ENCODE measurements at regions not wholly inside any gene's neighbourhood (a gene's known extent, or its start where the extent isn't known, plus 50 kb on each side); places are given as distances from the start of the nearest gene placed in this dataset.

GRCh38 chrX:56382278-56382677 lies 150.1 kb downstream of the KLF8 start:
- Histone ChIP-seq H3K4me3 (no peak overlapping the region), H3K27ac (no peak overlapping the region), H3K9me3 (no peaks in the 10 kb centered on the region), H3K27me3 (no peaks in the 10 kb centered on the region), H3K4me1 (no peaks in the 10 kb centered on the region), H3K36me3 (no peaks in the 10 kb centered on the region)
- WGBS, 2 donors (ENCODE audit: low coverage in 1 of 2) = 15% methylated on average over 3 of the region's 3 CpGs; no CpG with 5 or more reads in 1 of the 2 donors
- no peak for ATAC-seq
- TF ChIP-seq CTCF (IDR thresholded peaks at IDR 0.05) (no peak), POLR2AphosphoS5 (IDR thresholded peaks at IDR 0.05) (no peak), POLR2A (IDR thresholded peaks at IDR 0.05) (no peak), EP300 (IDR thresholded peaks at IDR 0.05) (no peak)

DNA sequence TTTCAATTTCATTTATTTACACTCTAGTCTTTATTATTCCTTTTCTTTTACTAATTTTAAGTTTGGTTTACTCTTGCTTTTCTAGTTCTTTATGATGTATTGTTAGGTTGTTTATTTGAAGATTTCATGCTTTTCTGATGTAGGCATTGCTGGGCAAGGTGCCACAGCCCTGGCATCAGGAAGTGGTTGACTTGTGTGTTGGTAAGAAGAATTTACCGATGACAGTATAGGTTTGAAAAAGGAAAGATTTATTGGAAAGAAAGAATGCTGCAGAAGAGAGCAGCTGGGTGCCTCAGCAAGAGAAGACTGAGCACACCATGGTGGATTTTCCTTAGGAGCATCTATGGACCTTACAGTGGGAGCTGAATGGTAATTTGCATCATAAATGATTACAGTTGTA lies 153.2 kb downstream of the KLF8 start:
- no peak for TF ChIP-seq POLR2A (IDR thresholded peaks at IDR 0.05)
- no peak for TF ChIP-seq POLR2AphosphoS5 (IDR thresholded peaks at IDR 0.05)
- TF ChIP-seq EP300 (IDR thresholded peaks at IDR 0.05) = no peak
- TF ChIP-seq CTCF (IDR thresholded peaks at IDR 0.05) = no peak

GRCh38 chrX:56385960-56386359 lies 153.8 kb downstream of the KLF8 start:
- 80% methylated on average over 1 of the region's 1 CpG; no CpG with 5 or more reads in 1 of the 2 donors for WGBS, 2 donors (ENCODE audit: low coverage in 1 of 2)
- ATAC-seq = no peak
- Histone ChIP-seq H3K36me3 (no peaks in the 10 kb centered on the region), H3K27ac (no peak overlapping the region), H3K9me3 (no peaks in the 10 kb centered on the region), H3K27me3 (no peaks in the 10 kb centered on the region), H3K4me3 (no peak overlapping the region), H3K4me1 (no peaks in the 10 kb centered on the region)
- no peak for TF ChIP-seq CTCF (IDR thresholded peaks at IDR 0.05)
- TF ChIP-seq POLR2AphosphoS5 (IDR thresholded peaks at IDR 0.05) = no peak
- no peak for TF ChIP-seq EP300 (IDR thresholded peaks at IDR 0.05)
- TF ChIP-seq POLR2A (IDR thresholded peaks at IDR 0.05) = no peak

More for the DNA sequence above, 153.2 kb downstream of the KLF8 start:
- Histone ChIP-seq H3K36me3 (no peaks in the 10 kb centered on the region), H3K4me3 (no peak overlapping the region), H3K27me3 (no peaks in the 10 kb centered on the region), H3K27ac (no peak overlapping the region), H3K4me1 (no peaks in the 10 kb centered on the region), H3K9me3 (no peaks in the 10 kb centered on the region)
- ATAC-seq = no peak
- WGBS, 2 donors (ENCODE audit: low coverage in 1 of 2) = no CpG with 5 or more reads among the region's 1 CpG

DNA sequence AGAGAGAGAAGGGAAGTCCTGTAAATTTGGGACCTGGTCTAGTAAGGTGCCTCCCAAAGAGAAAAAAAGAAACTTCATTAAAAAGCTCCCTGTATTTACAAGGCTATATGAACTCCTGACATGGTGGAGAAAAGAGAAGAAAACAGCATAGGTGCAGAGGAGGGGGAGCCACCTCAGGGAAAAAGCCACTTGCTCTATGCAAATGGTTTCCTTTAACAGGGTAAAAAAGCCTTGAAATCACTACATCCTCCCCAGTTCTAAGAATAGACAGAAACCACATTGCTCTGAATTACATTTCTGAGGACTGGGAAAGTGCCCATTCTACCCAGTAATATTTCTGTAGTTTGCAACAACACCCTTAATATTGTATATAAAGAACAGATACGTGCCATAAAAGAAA lies 165.5 kb downstream of the KLF8 start:
- Histone ChIP-seq H3K4me1 (no peaks in the 10 kb centered on the region), H3K9me3 (no peaks in the 10 kb centered on the region), H3K27me3 (no peaks in the 10 kb centered on the region), H3K27ac (no peak overlapping the region), H3K4me3 (no peak overlapping the region), H3K36me3 (no peaks in the 10 kb centered on the region)
- no peak for ATAC-seq
- WGBS, 2 donors (ENCODE audit: low coverage in 1 of 2) = 75 to 90% methylated on average over 1 of the region's 1 CpG
- no peak for TF ChIP-seq POLR2AphosphoS5 (IDR thresholded peaks at IDR 0.05)
- TF ChIP-seq POLR2A (IDR thresholded peaks at IDR 0.05) = no peak

GRCh38 chrX:56402207-56402606 lies 161.2 kb upstream of the UBQLN2 start:
- TF ChIP-seq CTCF (IDR thresholded peaks at IDR 0.05) = no peak
- TF ChIP-seq EP300 (IDR thresholded peaks at IDR 0.05) = no peak
- no peak for TF ChIP-seq POLR2AphosphoS5 (IDR thresholded peaks at IDR 0.05)
- TF ChIP-seq POLR2A (IDR thresholded peaks at IDR 0.05) = no peak
- Histone ChIP-seq H3K27ac (no peak overlapping the region), H3K36me3 (no peaks in the 10 kb centered on the region), H3K4me1 (no peaks in the 10 kb centered on the region), H3K9me3 (no peaks in the 10 kb centered on the region), H3K4me3 (no peak overlapping the region), H3K27me3 (no peaks in the 10 kb centered on the region)
- no peak for ATAC-seq
- WGBS, 2 donors (ENCODE audit: low coverage in 1 of 2) = 100% methylated on average over 1 of the region's 1 CpG

Data from gastroesophageal sphincter (tissue), 4 donors.